ENCODE measurements at regions not wholly inside any gene's neighbourhood (a gene's known extent, or its start where the extent isn't known, plus 50 kb on each side); places are given as distances from the start of the nearest gene placed in this dataset.
"Not testable (repeated sequence)": the region's sequence is repeated elsewhere in the genome, so short reads cannot be mapped to it uniquely, and the experiment has no call there.

- no peak for DNase-seq
Measured at GRCh38 chr12:13435235-13435933, 238.9 kb downstream of the EMP1 start.

- DNase-seq: no peak
Measured at GRCh38 chr12:13433768-13434167, 237.2 kb downstream of the EMP1 start.

- DNase-seq: no peak
Measured at GRCh38 chr12:13431041-13431440, 234.5 kb downstream of the EMP1 start.

- DNase-seq: peak; percentile 65
Measured at GRCh38 chr12:13428538-13429265, 232.2 kb downstream of the EMP1 start.

GRCh38 chr12:13425766-13426165 lies 229.2 kb downstream of the EMP1 start:
- DNase-seq: no peak

- DNase-seq: no peak
Measured at GRCh38 chr12:13422291-13422690, 225.8 kb downstream of the EMP1 start.

- DNase-seq: no peak
Measured at GRCh38 chr12:13417516-13417915, 221.0 kb downstream of the EMP1 start.

- no peak for DNase-seq
Measured at GRCh38 chr12:13411287-13411686, 214.8 kb downstream of the EMP1 start.

GRCh38 chr12:13405961-13406703 lies 209.6 kb downstream of the EMP1 start:
- DNase-seq: no peak

GRCh38 chr12:13404631-13405473 lies 208.3 kb downstream of the EMP1 start:
- DNase-seq: no peak

GRCh38 chr12:13404111-13404628 lies 207.6 kb downstream of the EMP1 start:
- peak; percentile 32 for DNase-seq

GRCh38 chr12:13391375-13391774 lies 194.8 kb downstream of the EMP1 start:
- DNase-seq: not testable (repeated sequence)

GRCh38 chr12:13390918-13391317 lies 194.4 kb downstream of the EMP1 start:
- DNase-seq: no peak

GRCh38 chr12:13390381-13390861 lies 193.9 kb downstream of the EMP1 start:
- DNase-seq: peak; percentile 93

GRCh38 chr12:13387101-13387500 lies 190.6 kb downstream of the EMP1 start:
- no peak for DNase-seq

GRCh38 chr12:13386323-13387039 lies 190.0 kb downstream of the EMP1 start:
- no peak for DNase-seq

- DNase-seq: no peak
Measured at GRCh38 chr12:13383379-13383778, 186.9 kb downstream of the EMP1 start.

GRCh38 chr12:13380297-13380696 lies 183.8 kb downstream of the EMP1 start:
- DNase-seq: no peak

GRCh38 chr12:13379531-13380188 lies 183.1 kb downstream of the EMP1 start:
- DNase-seq: no peak

GRCh38 chr12:13377698-13378097 lies 181.2 kb downstream of the EMP1 start:
- no peak for DNase-seq
